ENCODE measurements at regions not wholly inside any gene's neighbourhood (a gene's known extent, or its start where the extent isn't known, plus 50 kb on each side); places are given as distances from the start of the nearest gene placed in this dataset.
"Not testable (repeated sequence)": the region's sequence is repeated elsewhere in the genome, so short reads cannot be mapped to it uniquely, and the experiment has no call there.

DNA sequence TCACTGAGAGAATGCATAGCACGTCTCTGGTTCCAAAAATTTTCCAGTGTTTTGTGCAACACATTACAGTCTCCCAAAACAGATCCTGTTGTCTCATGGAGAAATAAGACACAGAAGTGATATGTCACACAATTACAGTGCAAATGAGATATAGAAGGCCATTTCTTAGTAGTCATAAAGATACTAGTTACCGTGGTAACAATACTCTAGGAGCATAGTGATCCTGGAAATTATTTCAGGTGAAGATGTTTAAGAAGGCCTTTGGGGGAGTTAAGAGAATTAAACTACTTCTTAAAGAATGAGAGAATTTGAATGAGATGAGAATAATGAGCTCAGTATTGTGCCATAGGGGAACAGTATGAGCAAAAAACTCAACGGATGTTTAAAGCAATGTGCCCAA is 628.0 kb upstream of the MIR17HG start:
- no peak for DNase-seq

- DNase-seq = no peak
Measured at GRCh38 chr13:90721937-90722336, 625.5 kb upstream of the MIR17HG start.

DNA sequence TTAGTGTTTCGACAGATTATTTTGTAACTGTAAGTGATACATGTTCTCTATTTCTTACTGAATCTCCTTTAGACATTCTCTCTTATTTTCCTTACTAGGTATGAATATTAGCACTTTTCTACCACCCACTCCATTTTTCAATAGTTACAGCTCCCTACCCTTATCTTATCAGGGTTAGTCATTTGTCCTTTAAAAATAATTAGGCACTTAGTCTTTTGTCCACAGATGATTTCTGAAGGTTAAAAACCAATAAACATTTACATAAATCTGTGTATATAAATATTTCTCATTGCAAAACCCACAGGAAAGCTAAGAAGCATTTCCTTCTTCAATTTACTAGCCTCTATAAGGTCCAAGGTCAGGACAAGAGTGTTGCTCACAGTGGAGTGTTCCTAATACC is 624.1 kb upstream of the MIR17HG start:
- no peak for DNase-seq

GRCh38 chr13:90726375-90726774 is 621.1 kb upstream of the MIR17HG start:
- no peak for DNase-seq

- no peak for DNase-seq
Measured at GRCh38 chr13:90732049-90732448, 615.4 kb upstream of the MIR17HG start.

GRCh38 chr13:90734497-90734896 is 613.0 kb upstream of the MIR17HG start:
- DNase-seq = not testable (repeated sequence)

DNA sequence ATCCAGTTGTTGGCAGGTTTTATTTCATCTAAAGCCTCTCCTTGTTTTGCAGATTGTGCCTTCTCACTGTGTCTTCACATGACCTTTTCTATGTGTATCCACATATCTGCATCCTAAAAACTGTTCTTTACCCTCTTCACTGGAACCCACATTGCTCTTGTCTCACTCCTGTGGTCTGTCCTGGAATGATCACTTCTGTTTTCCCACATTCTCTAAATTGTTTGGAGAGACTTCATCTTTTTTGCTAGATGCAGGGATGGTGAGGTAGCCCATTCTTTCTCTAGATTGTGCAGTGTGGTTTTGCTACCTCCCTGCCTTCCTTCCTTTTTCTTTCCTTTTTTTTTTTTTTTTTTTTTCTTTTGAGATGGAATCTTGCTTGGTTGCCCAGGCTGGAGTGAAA is 608.6 kb upstream of the MIR17HG start:
- no peak for DNase-seq

- DNase-seq = no peak
Measured at GRCh38 chr13:90740099-90740498, 607.4 kb upstream of the MIR17HG start.

DNA sequence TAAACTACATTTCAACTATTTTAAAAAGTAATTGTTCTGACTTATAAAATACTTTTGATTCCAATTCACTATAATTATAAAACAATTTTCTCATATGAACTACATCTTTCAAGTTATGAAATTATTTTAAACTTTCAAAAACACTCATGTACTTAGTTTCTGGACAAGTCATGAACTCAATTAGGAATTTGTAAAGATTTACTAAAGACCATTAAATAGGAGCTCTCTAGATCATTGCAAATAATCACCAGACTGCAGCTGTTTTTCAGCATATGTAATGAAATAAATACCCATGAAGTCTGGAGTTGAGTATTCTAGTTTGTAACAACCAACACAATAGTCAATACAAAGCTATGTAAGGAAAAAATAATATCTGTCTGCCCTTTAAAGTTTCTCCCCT is 605.1 kb upstream of the MIR17HG start:
- DNase-seq = no peak

DNA sequence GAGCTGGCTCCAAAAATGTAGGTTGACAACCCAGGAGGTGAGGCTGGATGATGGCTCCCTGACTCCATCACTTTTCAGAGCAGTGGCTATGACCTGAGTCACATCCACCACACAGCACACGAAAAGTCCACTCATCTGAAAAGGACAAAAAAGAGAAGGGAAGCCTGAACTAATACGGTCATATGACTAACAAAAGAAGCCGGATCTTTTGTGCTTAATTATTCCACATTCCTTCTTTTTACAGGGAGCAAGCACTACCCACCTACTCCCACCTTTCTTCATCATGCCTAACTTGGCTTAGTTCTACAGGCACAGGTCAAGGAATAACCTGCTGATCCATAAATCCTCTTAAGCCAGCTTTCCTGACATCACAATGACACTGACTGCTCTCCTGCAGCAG is 601.3 kb upstream of the MIR17HG start:
- no peak for DNase-seq

DNA sequence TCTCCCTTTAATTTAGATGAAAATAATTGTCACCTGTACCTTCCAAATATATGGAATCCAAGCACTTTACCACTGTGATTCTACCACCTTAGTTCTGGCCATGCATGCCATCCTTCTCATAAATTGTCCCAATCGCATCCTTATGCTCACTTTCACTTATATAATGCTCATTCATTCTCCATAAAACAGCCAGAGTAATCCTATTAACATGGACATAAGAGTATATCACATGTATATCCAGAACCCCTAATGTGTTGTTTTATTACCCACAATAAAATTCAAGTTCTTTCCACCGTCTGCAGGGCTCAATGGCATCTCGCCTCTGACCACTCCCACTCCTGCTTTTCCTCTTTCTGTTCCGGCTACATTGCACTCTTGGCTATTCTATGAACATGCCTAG is 597.5 kb upstream of the MIR17HG start:
- DNase-seq = no peak

DNA sequence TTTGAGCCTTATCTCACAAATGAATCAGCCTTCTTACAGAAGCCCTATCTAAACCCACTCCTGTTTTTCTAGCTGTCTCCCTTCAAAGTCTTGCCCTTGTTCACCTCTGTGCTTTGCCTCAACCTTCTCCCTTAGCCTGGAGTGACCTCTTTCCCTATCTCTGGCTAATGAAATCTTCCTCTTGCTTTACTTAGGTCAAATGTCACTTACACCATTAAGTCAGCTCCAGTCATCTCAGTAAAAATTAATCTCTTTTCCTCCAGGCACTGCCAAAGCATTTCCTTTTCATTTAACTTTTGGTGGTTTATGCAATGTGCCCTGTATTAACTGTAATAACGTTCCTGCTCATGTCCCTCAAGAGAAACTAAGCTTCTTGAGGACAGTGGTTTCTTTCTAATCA is 596.5 kb upstream of the MIR17HG start:
- no peak for DNase-seq

DNA sequence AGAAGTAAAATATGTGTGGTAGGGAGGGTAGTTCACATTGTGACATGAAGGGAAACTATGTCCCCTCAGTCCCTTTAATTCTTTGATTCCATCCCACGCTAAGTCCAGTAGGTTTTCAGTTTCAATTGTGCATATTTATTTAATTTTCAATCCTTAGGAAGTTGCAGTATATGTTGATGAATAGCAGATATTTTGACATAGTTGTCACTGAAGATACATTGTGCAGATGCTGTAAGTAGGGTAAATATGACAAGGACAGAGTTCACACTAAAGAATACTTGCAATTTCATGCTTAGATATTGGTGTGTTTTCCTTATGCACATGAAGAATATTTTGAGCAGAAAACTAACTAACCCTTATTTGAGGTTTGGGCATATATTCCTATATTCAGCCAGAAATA is 595.4 kb upstream of the MIR17HG start:
- DNase-seq = no peak

DNA sequence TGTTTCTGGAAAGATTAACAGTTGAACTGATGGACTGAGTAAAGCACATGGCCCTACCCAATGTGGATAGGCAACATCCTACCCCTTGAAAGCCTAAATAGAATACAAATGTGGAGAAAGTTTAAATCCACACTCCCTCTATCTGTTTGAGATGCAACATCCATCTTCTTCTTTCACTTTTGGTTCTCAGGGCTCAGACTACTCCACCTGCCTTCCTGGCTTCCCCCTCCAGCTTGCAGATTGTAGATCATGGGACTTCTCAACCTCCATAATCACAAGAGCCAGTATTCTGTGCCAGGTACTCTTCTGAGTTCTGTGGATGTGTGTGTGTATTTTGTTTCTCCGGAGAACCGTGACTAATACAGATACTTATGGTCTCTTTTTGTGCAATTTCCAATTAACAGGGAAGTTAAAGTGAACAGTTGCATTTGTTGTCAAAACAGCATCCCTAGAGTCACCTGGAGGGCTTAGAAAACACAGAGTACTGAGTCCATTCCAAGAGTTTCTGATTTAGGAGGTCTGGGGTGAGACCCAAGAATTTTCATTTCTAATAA is 590.3 kb upstream of the MIR17HG start:
- no peak for DNase-seq

GRCh38 chr13:90760639-90761038 is 586.8 kb upstream of the MIR17HG start:
- no peak for DNase-seq

DNA sequence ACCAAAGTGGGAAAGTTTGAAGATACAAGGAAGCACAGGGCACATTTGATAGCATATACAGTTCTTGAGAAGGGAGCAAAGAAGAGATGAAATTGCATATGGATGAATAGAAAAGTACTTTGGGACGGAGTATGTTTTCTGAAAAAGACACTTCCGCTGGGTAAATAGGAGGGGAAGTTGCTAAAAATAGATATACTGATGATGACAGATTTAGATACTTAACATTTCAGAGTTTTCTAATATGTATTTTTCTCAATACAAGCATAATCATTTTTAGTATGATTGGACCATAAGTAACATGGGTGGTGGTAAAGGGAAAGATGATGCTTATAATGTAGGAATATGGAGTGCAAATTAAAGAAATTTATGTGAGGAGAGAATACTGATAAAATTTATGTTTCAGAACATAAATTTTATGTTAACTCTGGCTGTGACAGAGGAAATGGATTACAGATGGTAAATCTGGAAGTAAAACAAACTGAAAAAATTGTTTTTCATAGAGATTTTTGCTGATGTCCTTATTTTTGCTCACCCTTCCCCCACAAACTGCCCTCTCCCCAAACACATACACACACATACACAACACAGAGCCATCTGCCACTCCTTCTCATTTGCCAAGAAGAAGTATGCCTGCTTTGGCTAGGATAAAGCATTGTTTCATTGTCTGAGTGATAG is 583.9 kb upstream of the MIR17HG start:
- DNase-seq = no peak

GRCh38 chr13:90766386-90766902 is 581.0 kb upstream of the MIR17HG start:
- DNase-seq = no peak

- no peak for DNase-seq
Measured at GRCh38 chr13:90768116-90768515, 579.4 kb upstream of the MIR17HG start.

- no peak for DNase-seq
Measured at GRCh38 chr13:90769387-90769786, 578.1 kb upstream of the MIR17HG start.

DNA sequence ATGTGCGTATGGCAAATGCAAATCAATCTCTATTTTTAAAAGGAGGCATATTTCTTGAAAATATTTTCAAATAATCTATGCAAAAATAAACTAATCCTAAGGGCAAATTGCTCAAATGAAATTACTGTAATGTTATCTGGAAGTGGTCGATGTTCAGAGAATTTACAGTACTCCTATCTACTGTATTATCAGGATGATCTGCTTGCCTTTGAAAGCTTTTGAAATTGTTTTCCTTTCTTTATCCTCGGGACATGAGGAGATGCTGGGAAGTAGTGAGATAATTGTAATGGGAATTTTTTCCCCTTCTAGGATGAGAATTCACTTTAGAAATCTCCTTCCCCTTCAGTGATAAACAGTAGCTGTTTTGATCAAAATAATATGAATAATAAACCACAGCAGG is 577.2 kb upstream of the MIR17HG start:
- DNase-seq = no peak

- DNase-seq = no peak
Measured at GRCh38 chr13:90773681-90774080, 573.8 kb upstream of the MIR17HG start.

GRCh38 chr13:90776051-90776748 is 571.3 kb upstream of the MIR17HG start:
- DNase-seq = no peak

DNA sequence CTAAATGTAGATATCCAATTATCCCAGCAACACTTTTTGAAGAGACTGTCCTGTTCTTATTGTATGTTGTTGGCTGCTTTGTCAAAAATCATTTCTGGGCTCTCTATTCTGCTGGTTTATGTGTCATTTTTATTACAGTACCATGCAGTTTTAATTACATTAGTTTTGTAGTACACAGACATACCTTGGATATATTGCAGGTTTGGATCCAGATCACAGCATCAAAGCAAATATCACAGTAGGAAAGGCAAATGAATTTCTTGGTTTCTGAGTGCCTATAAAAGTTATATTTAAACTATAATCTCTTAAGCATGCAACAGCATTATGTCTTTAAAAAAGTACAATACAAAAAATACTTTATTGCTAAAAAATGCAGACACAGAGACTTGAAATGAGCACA is 564.2 kb upstream of the MIR17HG start:
- DNase-seq = no peak

GRCh38 chr13:90787007-90787406 is 560.5 kb upstream of the MIR17HG start:
- DNase-seq = no peak

All from DMS79 treated with DMSO at 0.1 percent for 48 hours (cell line).